GM23338 (cell line): ENCODE measurements at regions not wholly inside any gene's neighbourhood (a gene's known extent, or its start where the extent isn't known, plus 50 kb on each side); places are given as distances from the start of the nearest gene placed in this dataset.

ENCODE experiments used
- ATAC-seq: fragments of 200-7000 bp; cut with Tn5 transposase; 3 replicates; pipeline ENCODE4 v1.9.1; 2020
- DNase-seq: peaks from one replicate; pipeline ENCODE4 v3.0.0-alpha.2; 2015; ENCODE audit warnings: low spot score
- H2AFZ ChIP-seq: fragments of 200-600 bp; sonication (generic); 2 replicates; pipeline ENCODE4 v1.8.0; 2016; ENCODE audit warnings: antibody characterized with exemption, mild to moderate bottlenecking, moderate library complexity
- H3F3A ChIP-seq: fragments of 200-600 bp; sonication (generic); replicated peaks from 2 replicates; pipeline ENCODE4 v1.8.0; 2017; ENCODE audit warnings: antibody characterized with exemption, mixed run types, low read depth
- H3K27ac ChIP-seq: fragments of 200-600 bp; sonication (generic); 2 replicates; pipeline ENCODE4 v1.6.1; 2016; ENCODE audit warnings: low read depth
- H3K27me3 ChIP-seq: fragments of 200-600 bp; sonication (generic); 2 replicates; pipeline ENCODE4 v1.8.0; 2016; ENCODE audit warnings: mild to moderate bottlenecking, mixed run types, moderate library complexity; ENCODE audit not compliant: insufficient read depth
- H3K36me3 ChIP-seq: fragments of 200-600 bp; sonication (generic); 2 replicates; pipeline ENCODE4 v1.8.0; 2016; ENCODE audit warnings: mild to moderate bottlenecking; ENCODE audit not compliant: insufficient read depth
- H3K4me1 ChIP-seq: fragments of 200-600 bp; sonication (generic); 2 replicates; pipeline ENCODE4 v1.8.0; 2016; ENCODE audit warnings: mild to moderate bottlenecking, moderate library complexity; ENCODE audit not compliant: insufficient read depth
- H3K4me2 ChIP-seq: fragments of 200-600 bp; sonication (generic); 2 replicates; pipeline ENCODE4 v1.7.1; 2017; ENCODE audit warnings: mixed run types
- H3K4me3 ChIP-seq: fragments of 200-600 bp; sonication (generic); 2 replicates; pipeline ENCODE4 v1.6.1; 2016; ENCODE audit warnings: mixed run types
- H3K79me2 ChIP-seq: fragments of 200-600 bp; sonication (generic); replicated peaks from 2 replicates; pipeline ENCODE4 v1.8.0; 2017; ENCODE audit warnings: mild to moderate bottlenecking; ENCODE audit not compliant: insufficient read depth
- H3K9me2 ChIP-seq: fragments of 200-600 bp; sonication (generic); 2 replicates; pipeline ENCODE4 v1.8.0; 2017; ENCODE audit not compliant: insufficient read depth
- H4K20me1 ChIP-seq: fragments of 200-600 bp; sonication (generic); replicated peaks from 2 replicates; pipeline ENCODE4 v1.8.0; 2017; ENCODE audit warnings: mild to moderate bottlenecking; ENCODE audit not compliant: insufficient read depth
- H3K27ac Mint-ChIP-seq: 2 replicates; pipeline ENCODE4 v1.8.0; 2020; ENCODE audit warnings: inconsistent platforms, mild to moderate bottlenecking, moderate library complexity, mixed read lengths
- H3K27me3 Mint-ChIP-seq: 3 replicates; pipeline ENCODE4 v1.8.0; 2022; ENCODE audit warnings: low read depth, mild to moderate bottlenecking, moderate library complexity, mixed read lengths, inconsistent platforms; ENCODE audit not compliant: insufficient read depth, poor library complexity
- H3K36me3 Mint-ChIP-seq: 3 replicates; pipeline ENCODE4 v1.8.0; 2021; ENCODE audit warnings: low read depth, mild to moderate bottlenecking, inconsistent platforms, moderate library complexity, mixed read lengths
- H3K4me1 Mint-ChIP-seq: 3 replicates; pipeline ENCODE4 v1.8.0; 2020; ENCODE audit warnings: mild to moderate bottlenecking, inconsistent platforms, mixed read lengths
- H3K4me3 Mint-ChIP-seq: 3 replicates; pipeline ENCODE4 v1.8.0; 2021; ENCODE audit warnings: moderate library complexity, mild to moderate bottlenecking, inconsistent platforms, mixed read lengths
- H3K9me3 Mint-ChIP-seq: 3 replicates; pipeline ENCODE4 v1.8.0; 2020; ENCODE audit warnings: moderate library complexity, mild to moderate bottlenecking, inconsistent platforms, mixed read lengths
- CREB1 ChIP-seq: fragments of 250-450 bp; sonication (Bioruptor Pico); IDR thresholded peaks from 2 replicates; pipeline ENCODE4 v1.5.0; 2020; ENCODE audit warnings: low read depth, mild to moderate bottlenecking, moderate library complexity
- CTCF ChIP-seq, 2 experiments: fragments of 200-600 bp in 1 of 2; sonication (generic) in 1 of 2; conservative IDR thresholded peaks; 2 replicates each; pipeline versions ENCODE4 v1.5.1 to v1.6.1; 2016 to 2017; ENCODE audit warnings: antibody characterized with exemption in 2 of 2, low read depth in 2 of 2, mild to moderate bottlenecking in 2 of 2, moderate library complexity in 1 of 2
- ETS1 ChIP-seq: IDR thresholded peaks from 2 replicates; pipeline ENCODE4 v1.6.1; 2016; ENCODE audit warnings: antibody characterized with exemption
- EZH2 ChIP-seq: fragments of 200-600 bp; sonication (generic); IDR thresholded peaks from one replicate; pipeline ENCODE4 v1.8.0; 2017; ENCODE audit warnings: antibody characterized with exemption, mild to moderate bottlenecking, low read depth; ENCODE audit not compliant: unreplicated experiment
- EZH2phosphoT487 ChIP-seq: fragments of 200-600 bp; sonication (generic); IDR thresholded peaks from one replicate; pipeline ENCODE4 v1.8.1; 2018; ENCODE audit warnings: antibody characterized with exemption; ENCODE audit not compliant: unreplicated experiment
- JUNB ChIP-seq: IDR thresholded peaks from one replicate; pipeline ENCODE4 v1.6.1; 2016; ENCODE audit warnings: antibody characterized with exemption; ENCODE audit not compliant: unreplicated experiment
- NANOG ChIP-seq: IDR thresholded peaks from 2 replicates; pipeline ENCODE4 v1.6.1; 2016; ENCODE audit warnings: antibody characterized with exemption, borderline replicate concordance
- POLR2AphosphoS5 ChIP-seq: IDR thresholded peaks from 2 replicates; pipeline ENCODE4 v1.6.1; 2016; ENCODE audit warnings: antibody characterized with exemption, low read depth
- STAT1 ChIP-seq: IDR thresholded peaks from one replicate; pipeline ENCODE4 v1.6.1; 2016; ENCODE audit warnings: antibody characterized with exemption; ENCODE audit not compliant: unreplicated experiment
- ZNF114 ChIP-seq: fragments of 250-450 bp; sonication (Bioruptor Pico); IDR thresholded peaks from 2 replicates; pipeline ENCODE4 v1.5.0; 2020; ENCODE audit warnings: mild to moderate bottlenecking, moderate library complexity
- ZNF331 ChIP-seq: fragments of 250-450 bp; sonication (Bioruptor Pico); IDR thresholded peaks from 2 replicates; pipeline ENCODE4 v1.5.0; 2020; ENCODE audit warnings: low read depth, mild to moderate bottlenecking, moderate library complexity
- ZNF462 ChIP-seq: fragments of 250-450 bp; sonication (Bioruptor Pico); IDR thresholded peaks from 2 replicates; pipeline ENCODE4 v1.5.0; 2020; ENCODE audit warnings: mild to moderate bottlenecking, moderate library complexity
- TF ChIP-seq, protein P1 (sequence below): IDR thresholded peaks from one replicate; pipeline ENCODE4 v1.6.1; 2018; ENCODE audit warnings: antibody characterized with exemption; ENCODE audit not compliant: unreplicated experiment

- H3K27me3 Mint-ChIP-seq, result peaks cover 7% of the 10 kb centered on the region
- peaks cover 30% of the 10 kb centered on the region for H3K4me1 Mint-ChIP-seq
- no peak overlapping the region for H3K4me3 ChIP-seq
- H3K4me1 ChIP-seq, result peaks cover 28% of the 10 kb centered on the region
- ATAC-seq (no peak), DNase-seq (no peak)
- H2AFZ ChIP-seq, result no peak overlapping the region
- H3K79me2 ChIP-seq, result no peaks in the 10 kb centered on the region
- peaks cover 4% of the 10 kb centered on the region; the same call in 1 of the 2 replicates for H3K9me2 ChIP-seq
- H3K4me2 ChIP-seq, result no peak overlapping the region
- H3K27ac Mint-ChIP-seq, result no peak overlapping the region
- no peak overlapping the region for H3K27ac ChIP-seq
- peaks cover 5% of the 10 kb centered on the region for H3K9me3 Mint-ChIP-seq
- H3K4me3 Mint-ChIP-seq, result no peak overlapping the region
- H3K36me3 ChIP-seq, result no peaks in the 10 kb centered on the region; the same call in 1 of the 2 replicates
- no peaks in the 10 kb centered on the region for H3K27me3 ChIP-seq
- no peaks in the 10 kb centered on the region for H4K20me1 ChIP-seq
- H3F3A ChIP-seq, result no peaks in the 10 kb centered on the region
- H3K36me3 Mint-ChIP-seq, result peaks cover 4% of the 10 kb centered on the region; the same call in 1 of the 3 replicates
- TF ChIP-seq, protein P1, sequence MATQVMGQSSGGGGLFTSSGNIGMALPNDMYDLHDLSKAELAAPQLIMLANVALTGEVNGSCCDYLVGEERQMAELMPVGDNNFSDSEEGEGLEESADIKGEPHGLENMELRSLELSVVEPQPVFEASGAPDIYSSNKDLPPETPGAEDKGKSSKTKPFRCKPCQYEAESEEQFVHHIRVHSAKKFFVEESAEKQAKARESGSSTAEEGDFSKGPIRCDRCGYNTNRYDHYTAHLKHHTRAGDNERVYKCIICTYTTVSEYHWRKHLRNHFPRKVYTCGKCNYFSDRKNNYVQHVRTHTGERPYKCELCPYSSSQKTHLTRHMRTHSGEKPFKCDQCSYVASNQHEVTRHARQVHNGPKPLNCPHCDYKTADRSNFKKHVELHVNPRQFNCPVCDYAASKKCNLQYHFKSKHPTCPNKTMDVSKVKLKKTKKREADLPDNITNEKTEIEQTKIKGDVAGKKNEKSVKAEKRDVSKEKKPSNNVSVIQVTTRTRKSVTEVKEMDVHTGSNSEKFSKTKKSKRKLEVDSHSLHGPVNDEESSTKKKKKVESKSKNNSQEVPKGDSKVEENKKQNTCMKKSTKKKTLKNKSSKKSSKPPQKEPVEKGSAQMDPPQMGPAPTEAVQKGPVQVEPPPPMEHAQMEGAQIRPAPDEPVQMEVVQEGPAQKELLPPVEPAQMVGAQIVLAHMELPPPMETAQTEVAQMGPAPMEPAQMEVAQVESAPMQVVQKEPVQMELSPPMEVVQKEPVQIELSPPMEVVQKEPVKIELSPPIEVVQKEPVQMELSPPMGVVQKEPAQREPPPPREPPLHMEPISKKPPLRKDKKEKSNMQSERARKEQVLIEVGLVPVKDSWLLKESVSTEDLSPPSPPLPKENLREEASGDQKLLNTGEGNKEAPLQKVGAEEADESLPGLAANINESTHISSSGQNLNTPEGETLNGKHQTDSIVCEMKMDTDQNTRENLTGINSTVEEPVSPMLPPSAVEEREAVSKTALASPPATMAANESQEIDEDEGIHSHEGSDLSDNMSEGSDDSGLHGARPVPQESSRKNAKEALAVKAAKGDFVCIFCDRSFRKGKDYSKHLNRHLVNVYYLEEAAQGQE, result no peak
- TF ChIP-seq ZNF462 (CRISPR knock-in tag), result no peak
- TF ChIP-seq CTCF (conservative IDR thresholded peaks at IDR 0.05; ENCODE audit: low read depth in 2 of 2), result no peak
- TF ChIP-seq EZH2, result no peak
- no peak for TF ChIP-seq CREB1 (CRISPR knock-in tag)
- no peak for TF ChIP-seq ETS1
- no peak for TF ChIP-seq JUNB
- TF ChIP-seq NANOG, result no peak
- no peak for TF ChIP-seq ZNF114 (CRISPR knock-in tag)
- no peak for TF ChIP-seq ZNF331 (CRISPR knock-in tag)
- no peak for TF ChIP-seq STAT1
- no peak for TF ChIP-seq EZH2phosphoT487
- no peak for TF ChIP-seq POLR2AphosphoS5
Observed at GRCh38 chr11:133638921-133639320, 106.6 kb upstream of the OPCML start.
